ENCODE measurements at regions not wholly inside any gene's neighbourhood (a gene's known extent, or its start where the extent isn't known, plus 50 kb on each side); places are given as distances from the start of the nearest gene placed in this dataset.

DNA sequence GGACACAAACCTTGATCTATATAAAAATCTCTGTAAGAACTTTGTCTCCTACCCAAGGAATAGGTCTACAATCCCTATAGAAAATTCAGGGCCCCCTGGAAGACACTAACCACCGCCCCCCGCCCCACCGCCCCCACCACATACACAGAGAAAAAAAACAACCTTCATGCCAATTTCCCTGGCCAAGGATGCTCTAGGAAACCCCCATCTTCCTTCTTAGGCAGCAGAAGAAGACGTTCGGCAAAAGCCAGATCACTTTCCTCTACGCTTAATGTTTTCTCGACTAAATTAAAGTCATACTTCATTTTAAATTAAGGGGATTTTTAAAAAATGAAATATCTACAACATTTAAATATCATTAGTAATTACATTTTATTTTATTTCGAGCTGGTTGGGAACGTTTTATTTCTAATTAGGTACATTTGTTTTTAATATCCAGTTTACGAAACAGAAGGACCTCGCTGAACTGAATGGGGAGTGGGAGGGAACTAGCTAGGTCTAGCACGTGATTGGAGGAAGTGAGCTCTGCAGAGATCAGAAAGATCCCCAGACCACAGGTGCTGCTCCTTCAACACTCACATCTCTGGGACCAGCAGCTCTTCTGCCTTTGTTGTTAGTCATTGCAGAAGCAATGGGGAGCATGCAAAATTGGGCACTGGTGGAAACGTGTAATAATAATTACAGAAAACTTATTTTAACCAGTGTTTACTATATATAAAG is 472.3 kb downstream of the MN1 start:
- Histone ChIP-seq H3K4me3 (no peak overlapping the region), H3K27ac (no peak overlapping the region), H4K20me1 (no peaks in the 10 kb centered on the region), H3K36me3 (no peaks in the 10 kb centered on the region), H3K4me1 (peaks cover 0 to 36% (median 23%) of the 10 kb centered on the region in 10 experiments; a peak in 16 of 20 replicates), H3K27me3 (no peaks in the 10 kb centered on the region), H3K4me2 (no peak overlapping the region), H3K9ac (no peak overlapping the region), H3K9me3 (replicated peaks in 1 of 11) (peaks cover 0 to 17% (median 8%) of the 10 kb centered on the region in 11 experiments; a peak in 16 of 22 replicates)
- no peak for TF ChIP-seq Cebpa-rat (IDR thresholded peaks at IDR 0.05)

DNA sequence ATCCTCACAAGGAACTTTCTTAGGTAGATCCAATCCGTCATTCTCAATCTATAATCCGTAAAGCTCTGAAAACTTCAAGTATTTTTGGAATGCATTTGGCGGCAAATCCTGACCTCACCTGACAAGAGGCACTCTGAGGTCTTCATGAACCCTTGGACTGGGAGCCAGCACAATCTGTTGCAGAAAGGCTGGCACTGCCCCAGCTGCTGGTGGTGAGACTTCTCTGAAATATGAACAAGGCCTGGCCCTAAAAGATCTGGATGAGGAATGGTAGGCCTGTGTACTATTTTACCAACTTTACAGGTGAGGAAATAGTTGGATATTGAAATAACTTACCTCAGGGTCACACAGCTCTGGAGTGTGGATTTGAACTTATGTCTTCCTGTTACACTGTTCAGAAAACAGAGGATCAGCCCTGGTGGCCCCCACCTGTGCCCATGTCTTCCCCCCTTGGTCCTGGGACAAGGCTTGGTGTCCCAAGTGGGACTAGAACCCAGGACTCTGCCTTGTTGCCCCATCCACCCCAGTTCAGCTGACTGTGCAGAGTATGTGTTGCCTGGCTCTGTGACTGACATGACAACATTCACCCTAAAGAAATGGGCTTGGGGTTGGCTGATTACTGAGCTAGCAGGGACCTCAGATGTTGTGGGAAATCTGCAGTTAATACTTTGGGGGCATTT is 471.4 kb downstream of the MN1 start:
- H3K4me1 ChIP-seq: peaks cover 0 to 36% (median 23%) of the 10 kb centered on the region in 10 experiments; a peak in 16 of 20 replicates
- no peak overlapping the region for H3K9ac ChIP-seq
- H3K9me3 ChIP-seq (replicated peaks in 1 of 11): peaks cover 0 to 17% (median 8%) of the 10 kb centered on the region in 11 experiments; a peak in 16 of 22 replicates
- H3K4me3 ChIP-seq: no peak overlapping the region
- H3K36me3 ChIP-seq: no peaks in the 10 kb centered on the region
- no peak overlapping the region for H3K27ac ChIP-seq
- no peak for TF ChIP-seq Cebpa-rat (IDR thresholded peaks at IDR 0.05)
- H4K20me1 ChIP-seq: no peaks in the 10 kb centered on the region
- H3K27me3 ChIP-seq: no peaks in the 10 kb centered on the region
- no peak overlapping the region for H3K4me2 ChIP-seq

DNA sequence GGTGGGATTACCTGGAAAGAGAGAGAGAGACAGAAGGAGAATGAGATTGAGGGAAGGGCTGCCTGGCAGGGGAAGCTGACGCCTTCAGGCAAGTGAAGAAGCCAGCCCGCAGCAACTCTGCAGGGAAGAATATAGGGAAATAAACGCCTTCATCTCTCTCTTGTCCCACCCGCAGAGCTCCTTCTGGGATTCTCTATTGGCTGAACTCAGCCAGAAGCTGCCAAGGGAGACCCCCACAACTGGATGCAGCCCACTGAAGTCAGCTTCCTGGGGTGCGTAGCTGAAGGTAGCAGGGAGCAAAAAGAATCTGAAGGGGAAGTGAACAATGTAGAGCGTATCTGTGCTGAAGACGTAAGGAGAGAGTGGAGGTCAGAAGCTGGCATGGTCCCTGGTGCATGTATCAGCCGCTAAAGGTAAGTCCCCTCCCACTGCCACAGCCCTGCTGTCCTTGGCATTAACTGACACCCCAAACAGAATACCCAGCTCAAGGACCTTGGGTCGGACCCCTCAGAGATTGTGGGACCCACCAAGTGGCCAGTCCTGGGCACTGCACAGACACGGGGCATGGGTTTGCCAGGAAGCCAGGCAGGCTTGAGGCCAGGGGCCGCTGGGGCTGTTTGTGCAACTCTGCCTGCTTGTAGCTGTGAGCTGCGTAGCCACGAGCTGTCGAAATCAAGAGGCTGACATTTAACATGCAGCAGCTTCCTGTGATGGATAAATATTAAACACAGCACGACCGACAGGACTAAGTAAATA is 469.9 kb downstream of the MN1 start:
- Histone ChIP-seq H3K4me2 (peak overlapping the region in 10 of 11 experiments; percentile 25 to 64 (median 39); a peak in 18 of 22 replicates), H3K9me3 (replicated peaks in 1 of 11) (peaks cover 0 to 17% (median 8%) of the 10 kb centered on the region in 11 experiments; a peak in 16 of 22 replicates), H3K36me3 (no peaks in the 10 kb centered on the region), H4K20me1 (no peaks in the 10 kb centered on the region), H3K4me3 (no peak overlapping the region), H3K4me1 (peaks cover 0 to 36% (median 23%) of the 10 kb centered on the region in 10 experiments; a peak in 16 of 20 replicates), H3K9ac (no peak overlapping the region), H3K27me3 (no peaks in the 10 kb centered on the region), H3K27ac (peak overlapping the region in 2 of 11 experiments; percentile 35; a peak in 2 of 22 replicates)
- peak in 4 of 11 experiments; percentile 25 to 71 (median 37); a peak in 3 of 22 replicates for TF ChIP-seq Cebpa-rat (IDR thresholded peaks at IDR 0.05)

DNA sequence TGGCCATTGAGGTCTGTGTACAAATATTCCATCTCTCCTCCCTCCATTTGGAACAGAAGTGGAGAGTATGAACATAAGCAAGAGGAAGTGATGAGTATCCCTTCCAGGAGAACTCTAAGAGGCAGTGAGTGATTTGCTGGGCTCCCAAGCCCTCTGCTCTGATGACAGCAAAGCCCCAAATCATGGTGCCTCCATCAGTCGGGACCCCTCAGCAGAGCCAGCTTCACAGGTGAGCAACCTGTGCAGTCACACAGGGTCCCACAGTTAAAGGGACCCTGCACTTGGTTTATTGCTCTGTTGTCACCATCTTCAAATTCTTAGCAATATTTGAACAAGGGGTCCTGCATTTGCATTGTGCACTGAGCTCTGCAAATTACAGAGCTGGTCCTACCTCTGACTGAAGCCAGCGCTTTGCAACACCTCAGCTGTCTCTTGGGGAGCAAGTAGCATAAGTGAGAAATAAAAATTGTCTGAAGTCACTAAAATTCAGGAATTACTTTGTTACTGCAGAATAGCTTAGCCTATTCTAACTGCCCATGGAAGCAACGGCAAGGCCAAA is 466.4 kb downstream of the MN1 start:
- H3K4me3 ChIP-seq: no peak overlapping the region
- peaks cover 0 to 16% (median 11%) of the 10 kb centered on the region in 10 experiments; a peak in 14 of 20 replicates for H3K4me1 ChIP-seq
- H3K9ac ChIP-seq: no peak overlapping the region
- H3K27ac ChIP-seq: no peak overlapping the region
- no peak overlapping the region for H3K4me2 ChIP-seq
- H3K27me3 ChIP-seq: no peaks in the 10 kb centered on the region
- no peaks in the 10 kb centered on the region for H4K20me1 ChIP-seq
- no peaks in the 10 kb centered on the region for H3K36me3 ChIP-seq
- no peak for TF ChIP-seq Cebpa-rat (IDR thresholded peaks at IDR 0.05)
- H3K9me3 ChIP-seq (replicated peaks in 1 of 11): peaks cover 0 to 17% (median 8%) of the 10 kb centered on the region in 11 experiments; a peak in 16 of 22 replicates

DNA sequence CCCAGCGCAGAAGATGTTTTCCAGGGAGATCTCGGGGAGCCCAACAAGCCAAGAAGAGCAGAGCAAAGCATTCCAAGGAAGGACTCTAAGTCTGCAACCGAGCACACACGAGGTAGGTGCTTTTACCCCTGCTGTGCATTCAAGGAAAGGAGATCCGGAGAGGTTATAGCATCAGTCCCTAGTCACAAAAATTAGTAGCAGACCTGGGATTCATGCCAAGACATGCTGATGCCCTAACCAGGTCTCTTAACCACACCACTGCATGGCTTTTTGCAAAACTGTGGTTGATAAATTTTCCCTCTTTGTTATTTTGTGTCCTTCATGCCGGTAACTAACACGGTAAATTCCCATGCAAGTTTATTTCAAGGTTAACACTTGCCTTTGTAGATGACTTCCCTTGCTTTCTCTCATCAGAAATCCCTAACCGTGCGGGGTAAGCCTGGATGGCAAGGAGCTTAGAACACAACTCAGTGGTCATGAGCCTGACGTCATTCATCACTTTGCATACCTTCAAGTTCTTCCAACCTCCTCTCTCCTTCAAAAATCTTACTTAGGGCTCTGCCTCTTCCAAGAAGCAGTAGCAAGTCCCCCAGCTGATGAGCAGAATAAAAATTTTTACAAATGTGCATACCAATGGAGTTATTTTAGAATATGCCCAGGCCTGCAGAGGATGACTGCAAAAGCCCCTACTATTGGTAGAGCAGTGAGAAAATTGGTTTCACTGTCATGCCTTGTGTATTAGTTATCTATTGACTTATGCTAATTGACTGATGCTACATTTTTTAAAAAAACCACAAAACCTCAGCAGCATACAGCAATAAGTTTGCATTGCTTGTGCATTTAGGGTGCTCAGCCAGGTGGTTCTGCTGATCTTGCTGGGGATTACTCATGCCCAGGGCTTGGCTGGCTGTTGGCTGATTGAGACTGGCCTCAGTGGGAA is 465.1 kb downstream of the MN1 start:
- Histone ChIP-seq H3K27me3 (no peaks in the 10 kb centered on the region), H4K20me1 (no peaks in the 10 kb centered on the region), H3K27ac (no peak overlapping the region), H3K4me1 (peaks cover 0 to 11% (median 8%) of the 10 kb centered on the region in 10 experiments; a peak in 14 of 20 replicates), H3K9ac (no peak overlapping the region), H3K36me3 (no peaks in the 10 kb centered on the region), H3K4me3 (no peak overlapping the region), H3K4me2 (no peak overlapping the region), H3K9me3 (replicated peaks in 1 of 11) (peaks cover 0 to 17% (median 8%) of the 10 kb centered on the region in 11 experiments; a peak in 16 of 22 replicates)
- TF ChIP-seq Cebpa-rat (IDR thresholded peaks at IDR 0.05): no peak

DNA sequence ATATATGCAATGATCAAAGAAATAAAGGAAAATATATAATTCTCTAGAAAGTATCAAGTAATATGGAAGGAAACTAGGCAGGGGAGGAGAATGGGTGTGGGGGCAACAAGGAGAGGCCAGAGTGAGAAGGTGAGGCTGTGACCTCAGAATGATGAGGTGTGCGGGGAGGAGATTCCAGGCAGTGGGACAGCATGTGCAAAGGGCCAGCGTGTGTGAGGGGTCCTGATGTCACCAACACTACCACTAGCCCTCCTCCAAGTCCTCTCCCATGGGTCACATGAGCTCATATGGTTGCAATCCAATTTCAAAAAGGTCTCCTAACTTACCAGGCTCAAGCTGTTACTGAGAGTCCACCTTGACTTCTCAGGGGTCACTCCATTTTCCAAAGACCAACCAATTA is 463.9 kb downstream of the MN1 start:
- no peak overlapping the region for H3K4me3 ChIP-seq
- H3K27me3 ChIP-seq: no peaks in the 10 kb centered on the region
- no peak overlapping the region for H3K4me2 ChIP-seq
- no peaks in the 10 kb centered on the region for H3K36me3 ChIP-seq
- H3K9me3 ChIP-seq (replicated peaks in 1 of 11): peaks cover 10 to 27% (median 19%) of the 10 kb centered on the region in 11 experiments
- H3K9ac ChIP-seq: no peak overlapping the region
- no peaks in the 10 kb centered on the region for H3K4me1 ChIP-seq
- H4K20me1 ChIP-seq: no peaks in the 10 kb centered on the region
- H3K27ac ChIP-seq: no peak overlapping the region
- TF ChIP-seq Cebpa-rat (IDR thresholded peaks at IDR 0.05): no peak

DNA sequence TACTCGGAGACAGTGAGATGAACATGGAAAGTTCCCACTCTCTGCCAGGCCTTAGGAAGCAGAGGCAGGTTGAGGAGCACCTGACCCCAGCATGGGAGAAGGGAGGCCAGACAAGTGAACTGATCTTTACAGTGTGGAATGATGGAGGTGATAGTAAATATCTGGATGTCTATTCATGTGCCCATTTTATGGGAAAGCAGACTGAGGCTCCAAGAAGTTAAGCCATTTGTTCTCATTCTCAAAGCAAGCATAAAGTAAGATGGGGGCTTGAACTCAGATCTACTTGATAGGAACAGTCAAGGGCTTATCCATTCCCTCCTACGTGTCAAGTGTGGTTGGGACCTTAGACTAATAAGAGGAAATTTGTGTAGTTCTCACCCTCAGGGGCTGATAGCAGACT is 461.5 kb downstream of the MN1 start:
- H3K9ac ChIP-seq: no peak overlapping the region
- H3K4me1 ChIP-seq: no peaks in the 10 kb centered on the region
- no peak for TF ChIP-seq Cebpa-rat (IDR thresholded peaks at IDR 0.05)
- no peak overlapping the region for H3K27ac ChIP-seq
- H3K4me2 ChIP-seq: no peak overlapping the region
- H4K20me1 ChIP-seq: no peaks in the 10 kb centered on the region
- no peaks in the 10 kb centered on the region for H3K27me3 ChIP-seq
- no peak overlapping the region for H3K4me3 ChIP-seq
- H3K36me3 ChIP-seq: no peaks in the 10 kb centered on the region
- peaks cover 9 to 24% (median 12%) of the 10 kb centered on the region in 11 experiments; a peak in 20 of 22 replicates for H3K9me3 ChIP-seq (replicated peaks in 1 of 11)

DNA sequence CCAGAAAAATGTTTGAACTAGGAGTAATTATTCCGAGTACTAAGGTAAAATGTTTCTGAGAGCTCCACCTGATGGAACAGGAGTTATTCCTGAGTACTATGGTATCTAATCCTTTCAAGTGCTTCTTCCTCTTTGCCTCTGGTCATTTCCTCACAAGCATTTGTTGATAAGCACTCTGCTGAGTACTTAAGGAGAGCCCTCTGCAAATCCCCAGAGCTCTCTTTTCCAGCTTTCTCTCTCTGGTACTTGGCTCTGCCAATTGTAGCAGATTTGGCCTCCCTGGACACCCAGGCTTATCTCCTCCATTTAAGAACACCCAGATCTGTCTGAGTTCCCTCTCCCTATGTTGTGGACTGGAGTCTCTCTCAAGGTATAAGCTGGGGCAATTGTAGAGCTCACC is 457.0 kb downstream of the MN1 start:
- Histone ChIP-seq H3K9ac (no peak overlapping the region), H3K27me3 (no peaks in the 10 kb centered on the region), H3K36me3 (no peaks in the 10 kb centered on the region), H3K27ac (no peak overlapping the region), H3K4me2 (no peak overlapping the region), H3K4me1 (peaks cover 19 to 24% (median 22%) of the 10 kb centered on the region in 10 experiments), H3K9me3 (replicated peaks in 1 of 11) (peaks cover 14 to 34% (median 20%) of the 10 kb centered on the region in 11 experiments; a peak in 21 of 22 replicates), H3K4me3 (no peak overlapping the region), H4K20me1 (no peaks in the 10 kb centered on the region)
- TF ChIP-seq Cebpa-rat (IDR thresholded peaks at IDR 0.05): no peak

Measured in BLaER1 treated with 17β-estradiol and CSF1 and Interleukin-3, amounts not matched to agents 10 nM and 100 nM (cell line).